Cardiac septum (tissue), 1 donor: ENCODE measurements at regions not wholly inside any gene's neighbourhood (a gene's known extent, or its start where the extent isn't known, plus 50 kb on each side); places are given as distances from the start of the nearest gene placed in this dataset.
"Not testable (repeated sequence)": the region's sequence is repeated elsewhere in the genome, so short reads cannot be mapped to it uniquely, and the experiment has no call there.

ENCODE experiments used
- DNase-seq: peaks from one replicate; pipeline ENCODE4 v3.0.0-alpha.2; 2020; ENCODE audit warnings: low spot score
- intact Hi-C: fragments of 100-400 bp; cut with DNase I; formaldehyde crosslinking; loops from one replicate; pipeline ENCODE4 v1.14.0; 2022
- donor health status: DM: no; HTN: no; CAD: no.

- DNase-seq, intact Hi-C loops: not testable (repeated sequence)
These were observed 129.5 kb upstream of the PRKX start for GRCh38 chrX:3842822-3843521.

- DNase-seq, intact Hi-C loops: not testable (repeated sequence)
These were observed 125.3 kb upstream of the PRKX start for GRCh38 chrX:3838754-3839153.

- intact Hi-C loops, DNase-seq: not testable (repeated sequence)
These were observed 124.7 kb upstream of the PRKX start for GRCh38 chrX:3837958-3838643.

- intact Hi-C loops, DNase-seq: not testable (repeated sequence)
These were observed 123.8 kb upstream of the PRKX start for GRCh38 chrX:3837211-3837610.

GRCh38 chrX:3833761-3834542 is 120.5 kb upstream of the PRKX start:
- intact Hi-C loops, DNase-seq: not testable (repeated sequence)

- DNase-seq, intact Hi-C loops: not testable (repeated sequence)
These were observed 116.6 kb upstream of the PRKX start for GRCh38 chrX:3830020-3830419.

- DNase-seq, intact Hi-C loops: not testable (repeated sequence)
These were observed 115.6 kb upstream of the PRKX start for GRCh38 chrX:3829041-3829531.

GRCh38 chrX:3828378-3829040 is 115.1 kb upstream of the PRKX start:
- intact Hi-C loops = not testable (repeated sequence)

GRCh38 chrX:3824008-3824407 is 110.6 kb upstream of the PRKX start:
- intact Hi-C loops, DNase-seq: not testable (repeated sequence)

More at GRCh38 chrX:3828378-3829040, 115.1 kb upstream of the PRKX start:
- DNase-seq = not testable (repeated sequence)

GRCh38 chrX:3820167-3820566 is 106.7 kb upstream of the PRKX start:
- intact Hi-C loops = no loop called here
- DNase-seq = no peak

GRCh38 chrX:3817480-3817879 is 104.0 kb upstream of the PRKX start:
- intact Hi-C loops, DNase-seq: not testable (repeated sequence)

- peak; percentile 76 for DNase-seq
- intact Hi-C loops = no loop called here
These were observed 102.6 kb upstream of the PRKX start for GRCh38 chrX:3815896-3816664.

- intact Hi-C loops = no loop called here
- no peak for DNase-seq
These were observed 98.2 kb upstream of the PRKX start for GRCh38 chrX:3811331-3812311.

- no peak for DNase-seq
- intact Hi-C loops = loop anchor here (10.0 kb wide), 1 partner anchor 153 kb away; no protein-coding TSS in a partner anchor
These were observed 94.5 kb upstream of the PRKX start for GRCh38 chrX:3807906-3808305.

GRCh38 chrX:3806630-3807029 is 93.2 kb upstream of the PRKX start:
- no peak for DNase-seq
- intact Hi-C loops = loop anchor here (10.0 kb wide), 1 partner anchor 152 kb away; no protein-coding TSS in a partner anchor

- no peak for DNase-seq
- intact Hi-C loops = loop anchor here (10.0 kb wide), 1 partner anchor 149 kb away; no protein-coding TSS in a partner anchor
These were observed 90.3 kb upstream of the PRKX start for GRCh38 chrX:3803713-3804112.

- intact Hi-C loops = loop anchor here (10.0 kb wide), 1 partner anchor 149 kb away; no protein-coding TSS in a partner anchor
- DNase-seq = no peak
These were observed 89.9 kb upstream of the PRKX start for GRCh38 chrX:3803305-3803704.
